ENCODE measurements at regions not wholly inside any gene's neighbourhood (a gene's known extent, or its start where the extent isn't known, plus 50 kb on each side); places are given as distances from the start of the nearest gene placed in this dataset.

- no peak for TF ChIP-seq CTCF (conservative IDR thresholded peaks at IDR 0.05)
- H3K27ac ChIP-seq = no peak overlapping the region
These were observed 476.1 kb upstream of the MGMT start for GRCh38 chr10:128990986-128991385.

- TF ChIP-seq CTCF (conservative IDR thresholded peaks at IDR 0.05) = no peak
- H3K27ac ChIP-seq = no peak overlapping the region
These were observed 474.3 kb upstream of the MGMT start for GRCh38 chr10:128992770-128993169.

- H3K27ac ChIP-seq = no peak overlapping the region
- no peak for TF ChIP-seq CTCF (conservative IDR thresholded peaks at IDR 0.05)
These were observed 473.6 kb upstream of the MGMT start for GRCh38 chr10:128993443-128993842.

- no peak overlapping the region for H3K27ac ChIP-seq
- TF ChIP-seq CTCF (conservative IDR thresholded peaks at IDR 0.05) = no peak
These were observed 473.0 kb upstream of the MGMT start for GRCh38 chr10:128993911-128994538.

- no peak overlapping the region for H3K27ac ChIP-seq
- TF ChIP-seq CTCF (conservative IDR thresholded peaks at IDR 0.05) = no peak
These were observed 472.4 kb upstream of the MGMT start for GRCh38 chr10:128994598-128995143.

- no peak overlapping the region for H3K27ac ChIP-seq
- no peak for TF ChIP-seq CTCF (conservative IDR thresholded peaks at IDR 0.05)
These were observed 471.4 kb upstream of the MGMT start for GRCh38 chr10:128995676-128996075.

GRCh38 chr10:128996092-128996491 is 470.9 kb upstream of the MGMT start:
- no peak overlapping the region for H3K27ac ChIP-seq
- TF ChIP-seq CTCF (conservative IDR thresholded peaks at IDR 0.05) = no peak
